ENCODE measurements at regions not wholly inside any gene's neighbourhood (a gene's known extent, or its start where the extent isn't known, plus 50 kb on each side); places are given as distances from the start of the nearest gene placed in this dataset.

GRCh38 chr2:67927501-67927900 is 135.3 kb downstream of the C1D start:
- DNase-seq: no peak

- DNase-seq: no peak
Observed at GRCh38 chr2:67930156-67930555, 132.6 kb downstream of the C1D start.

- no peak for DNase-seq
Observed at GRCh38 chr2:67936969-67937368, 125.8 kb downstream of the C1D start.

DNA sequence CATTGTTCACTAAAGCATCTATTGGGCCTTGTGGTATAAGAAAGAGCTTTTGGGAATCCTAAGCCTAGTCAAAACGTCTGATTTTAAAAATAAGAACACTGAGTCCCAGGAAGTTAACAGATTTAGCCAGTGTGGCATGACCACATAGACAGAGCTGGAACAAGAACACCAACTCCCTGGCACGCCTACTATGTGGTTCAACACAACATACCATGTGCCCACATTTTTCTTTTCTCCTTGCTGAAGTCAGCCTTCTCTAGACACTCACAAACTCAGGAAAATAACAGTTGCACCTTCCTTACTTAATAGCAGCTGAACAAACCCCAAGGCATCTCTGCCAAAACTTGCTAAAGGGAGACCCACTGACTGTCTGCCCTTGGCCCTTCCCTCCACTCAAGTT is 124.8 kb downstream of the C1D start:
- no peak for DNase-seq

DNA sequence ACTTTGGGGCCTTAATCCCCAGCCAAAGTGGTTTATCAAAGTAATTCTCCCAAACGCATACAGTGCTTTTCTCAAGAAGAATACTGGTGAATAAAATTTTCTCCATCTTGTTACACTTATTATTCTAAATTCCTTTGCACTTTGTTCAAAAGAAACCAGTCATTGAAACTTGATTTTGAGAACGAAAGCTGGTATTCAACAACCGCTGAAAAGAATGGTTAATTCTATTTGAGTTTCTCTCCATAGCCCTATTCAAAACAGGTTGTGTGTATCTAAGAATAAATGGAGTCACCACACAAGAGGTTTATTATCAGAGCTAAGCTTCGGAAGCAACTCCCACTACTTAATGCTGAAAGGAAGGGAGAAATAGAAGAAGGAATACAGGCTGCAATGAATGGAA is 117.7 kb downstream of the C1D start:
- no peak for DNase-seq

- DNase-seq: no peak
Observed at GRCh38 chr2:67945940-67946339, 116.9 kb downstream of the C1D start.

- no peak for DNase-seq
Observed at GRCh38 chr2:67948057-67948456, 114.7 kb downstream of the C1D start.

DNA sequence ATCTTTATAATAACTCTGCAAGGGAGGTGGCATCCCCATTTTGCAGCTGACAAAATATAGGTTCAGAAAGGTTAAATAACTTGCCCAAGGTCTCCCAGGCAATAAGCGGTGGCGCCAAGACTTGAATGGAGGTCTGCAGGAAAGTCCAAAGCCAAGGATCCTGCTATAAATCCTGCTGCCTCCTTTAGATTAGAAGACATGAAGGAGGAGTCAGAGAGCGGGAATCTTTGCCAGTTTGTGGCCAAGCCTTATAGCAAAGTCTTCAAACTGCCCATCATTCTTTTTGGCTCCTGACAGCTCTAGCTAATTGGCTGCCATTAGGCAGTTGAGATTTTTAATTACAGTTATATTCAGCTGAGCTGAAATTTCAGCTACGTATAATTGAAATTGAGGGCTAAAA is 114.3 kb downstream of the C1D start:
- no peak for DNase-seq

- no peak for DNase-seq
Observed at GRCh38 chr2:67950018-67950417, 112.8 kb downstream of the C1D start.

DNA sequence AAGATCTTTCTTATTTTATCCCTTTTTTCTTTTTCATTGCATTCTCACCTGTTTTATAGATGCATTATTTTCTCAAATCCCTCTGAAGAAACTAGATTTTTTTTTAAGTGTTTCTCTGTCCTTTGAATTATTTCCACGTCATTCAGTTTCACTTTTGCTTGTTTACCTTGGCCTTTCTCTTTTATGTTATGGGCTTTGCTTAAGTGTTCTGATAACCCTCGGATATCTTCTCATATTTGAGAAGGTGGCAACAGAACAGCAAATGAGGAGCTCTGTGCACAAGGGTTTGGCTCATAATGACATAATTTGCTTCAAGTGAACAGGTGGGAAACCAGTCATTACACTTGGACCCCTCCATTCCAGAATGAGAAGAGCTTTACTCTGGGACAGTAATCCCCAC is 111.9 kb downstream of the C1D start:
- DNase-seq: no peak

DNA sequence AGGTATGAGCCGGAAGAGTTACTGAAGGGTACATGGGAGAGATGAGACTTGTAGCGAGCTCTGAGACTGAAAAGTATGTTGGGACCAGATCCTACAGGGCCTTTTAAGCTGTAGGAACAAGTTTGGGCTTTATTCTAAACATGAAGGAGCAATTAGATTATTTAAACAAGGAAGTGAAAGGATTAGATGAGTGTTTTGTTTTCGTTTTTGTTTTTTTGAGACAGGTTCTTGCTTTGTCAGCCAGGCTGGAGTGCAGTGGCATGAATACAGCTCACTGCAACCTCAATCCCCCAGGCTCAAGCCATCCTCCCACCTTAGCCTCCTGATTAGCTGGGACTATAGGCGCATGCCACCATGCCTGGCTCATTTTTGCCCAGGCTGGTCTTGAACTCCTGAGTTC is 110.7 kb downstream of the C1D start:
- DNase-seq: no peak

- no peak for DNase-seq
Observed at GRCh38 chr2:67954093-67954748, 108.6 kb downstream of the C1D start.

GRCh38 chr2:67955748-67956603 is 106.8 kb downstream of the C1D start:
- DNase-seq: no peak

- DNase-seq: no peak
Observed at GRCh38 chr2:67965246-67965645, 97.6 kb downstream of the C1D start.

- no peak for DNase-seq
Observed at GRCh38 chr2:67970071-67970470, 92.7 kb downstream of the C1D start.

- DNase-seq: no peak
Observed at GRCh38 chr2:67970542-67970941, 92.3 kb downstream of the C1D start.

- no peak for DNase-seq
Observed at GRCh38 chr2:67974559-67975430, 88.0 kb downstream of the C1D start.

- DNase-seq: no peak
Observed at GRCh38 chr2:67977464-67977863, 85.3 kb downstream of the C1D start.

DNA sequence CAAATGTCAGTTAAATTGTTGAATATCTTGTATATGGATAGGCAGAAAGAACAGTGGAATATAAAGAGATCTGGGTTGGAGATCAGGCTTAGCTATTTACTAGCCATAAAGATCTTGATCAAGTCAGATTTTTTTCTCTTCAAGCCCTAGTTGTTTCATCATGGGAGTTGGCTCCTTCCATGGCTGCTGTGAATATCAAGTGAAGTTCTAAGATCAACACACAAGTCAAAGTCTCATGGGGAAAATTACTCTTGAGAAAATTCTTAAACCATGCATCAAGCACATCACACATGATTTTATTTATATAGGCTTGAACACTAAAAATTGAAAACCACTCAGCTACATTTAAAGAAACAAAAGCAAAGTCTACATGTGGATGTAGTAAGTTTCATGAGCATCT is 79.8 kb downstream of the C1D start:
- DNase-seq: no peak

- DNase-seq: no peak
Observed at GRCh38 chr2:67984600-67984999, 78.2 kb downstream of the C1D start.

- DNase-seq: no peak
Observed at GRCh38 chr2:67985586-67985985, 77.2 kb downstream of the C1D start.

GRCh38 chr2:67986258-67986657 is 76.5 kb downstream of the C1D start:
- no peak for DNase-seq

All from activated CD4-positive, alpha-beta T cell treated with anti-CD3 and anti-CD28 coated beads, Interleukin-2, amount 50 U/mL, for 1 hour (primary cell).